Erythroblast (primary cell): ENCODE measurements at regions not wholly inside any gene's neighbourhood (a gene's known extent, or its start where the extent isn't known, plus 50 kb on each side); places are given as distances from the start of the nearest gene placed in this dataset.

Experiments used
- GATA1 ChIP-seq: IDR thresholded peaks from 2 replicates; pipeline ENCODE4 v1.6.1; 2011; ENCODE audit warnings: low read depth, mild to moderate bottlenecking, control low read depth, low read length, moderate library complexity
- POLR2A ChIP-seq: IDR thresholded peaks from 2 replicates; pipeline ENCODE4 v1.6.1; 2011; ENCODE audit warnings: mild to moderate bottlenecking, low read length

DNA sequence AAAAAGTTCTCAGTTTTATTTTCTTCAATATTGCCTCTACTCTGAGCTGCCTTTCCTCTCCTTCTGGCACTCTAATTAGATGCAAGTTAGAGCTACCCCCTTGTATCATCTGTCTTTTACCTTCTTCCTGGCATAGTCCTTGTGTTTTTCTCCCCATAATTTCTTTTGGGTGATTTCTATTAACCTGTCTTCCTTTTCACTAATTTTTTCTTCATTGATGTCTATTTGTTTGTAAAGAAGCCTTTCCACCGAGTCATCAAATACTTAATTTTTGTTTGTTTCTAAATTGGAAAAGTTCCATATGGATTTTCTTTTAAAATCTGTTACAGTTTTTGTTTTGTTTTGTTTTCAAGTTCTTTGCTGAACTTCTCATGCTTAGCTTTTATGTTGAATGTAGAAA is 558.1 kb downstream of the TBC1D22A start:
- TF ChIP-seq POLR2A (no peak), GATA1 (no peak)
